Prostate gland (tissue), 2 donors: ENCODE measurements at regions not wholly inside any gene's neighbourhood (a gene's known extent, or its start where the extent isn't known, plus 50 kb on each side); places are given as distances from the start of the nearest gene placed in this dataset.

ENCODE experiments used
- POLR2A ChIP-seq: fragments of 450-650 bp; IDR thresholded peaks from one replicate; pipeline ENCODE4 v1.6.1; 2016; ENCODE audit warnings: antibody characterized with exemption, mild to moderate bottlenecking
- TF ChIP-seq, protein P1 (sequence below), 4 experiments: fragments of 200-600 bp in 2 of 4; fragments of 450-650 bp in 2 of 4; sonication (generic) in 2 of 4; IDR thresholded peaks; 1 replicate in 3 of 4; 2 replicates in 1 of 4; pipeline ENCODE4 v1.5.1; 2016 to 2019; ENCODE audit warnings: antibody characterized with exemption in 4 of 4, mild to moderate bottlenecking in 2 of 4, moderate library complexity in 2 of 4

DNA sequence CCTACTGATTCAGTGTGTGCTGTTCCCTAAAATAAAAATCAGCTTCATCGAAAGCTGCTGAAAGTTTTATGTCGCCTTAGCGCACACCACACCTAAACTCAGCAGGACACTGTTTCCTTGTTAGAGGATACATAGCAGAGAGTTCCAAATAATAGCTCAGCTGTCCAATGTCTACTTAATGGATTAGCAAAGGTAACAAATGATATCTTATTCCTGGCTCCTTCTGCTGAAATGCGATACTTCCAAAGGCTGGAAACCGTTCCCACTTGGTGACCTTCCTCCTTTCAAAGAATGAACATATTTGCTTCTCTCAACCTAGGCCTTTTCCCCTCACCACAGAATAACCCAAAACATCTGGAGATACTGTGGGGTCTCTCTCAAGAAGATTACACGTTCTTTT, 189.5 kb upstream of the GMDS start:
- TF ChIP-seq, protein P1, sequence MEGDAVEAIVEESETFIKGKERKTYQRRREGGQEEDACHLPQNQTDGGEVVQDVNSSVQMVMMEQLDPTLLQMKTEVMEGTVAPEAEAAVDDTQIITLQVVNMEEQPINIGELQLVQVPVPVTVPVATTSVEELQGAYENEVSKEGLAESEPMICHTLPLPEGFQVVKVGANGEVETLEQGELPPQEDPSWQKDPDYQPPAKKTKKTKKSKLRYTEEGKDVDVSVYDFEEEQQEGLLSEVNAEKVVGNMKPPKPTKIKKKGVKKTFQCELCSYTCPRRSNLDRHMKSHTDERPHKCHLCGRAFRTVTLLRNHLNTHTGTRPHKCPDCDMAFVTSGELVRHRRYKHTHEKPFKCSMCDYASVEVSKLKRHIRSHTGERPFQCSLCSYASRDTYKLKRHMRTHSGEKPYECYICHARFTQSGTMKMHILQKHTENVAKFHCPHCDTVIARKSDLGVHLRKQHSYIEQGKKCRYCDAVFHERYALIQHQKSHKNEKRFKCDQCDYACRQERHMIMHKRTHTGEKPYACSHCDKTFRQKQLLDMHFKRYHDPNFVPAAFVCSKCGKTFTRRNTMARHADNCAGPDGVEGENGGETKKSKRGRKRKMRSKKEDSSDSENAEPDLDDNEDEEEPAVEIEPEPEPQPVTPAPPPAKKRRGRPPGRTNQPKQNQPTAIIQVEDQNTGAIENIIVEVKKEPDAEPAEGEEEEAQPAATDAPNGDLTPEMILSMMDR (IDR thresholded peaks at IDR 0.05): no peak
- no peak for TF ChIP-seq POLR2A
